ENCODE measurements at regions not wholly inside any gene's neighbourhood (a gene's known extent, or its start where the extent isn't known, plus 50 kb on each side); places are given as distances from the start of the nearest gene placed in this dataset.

DNA sequence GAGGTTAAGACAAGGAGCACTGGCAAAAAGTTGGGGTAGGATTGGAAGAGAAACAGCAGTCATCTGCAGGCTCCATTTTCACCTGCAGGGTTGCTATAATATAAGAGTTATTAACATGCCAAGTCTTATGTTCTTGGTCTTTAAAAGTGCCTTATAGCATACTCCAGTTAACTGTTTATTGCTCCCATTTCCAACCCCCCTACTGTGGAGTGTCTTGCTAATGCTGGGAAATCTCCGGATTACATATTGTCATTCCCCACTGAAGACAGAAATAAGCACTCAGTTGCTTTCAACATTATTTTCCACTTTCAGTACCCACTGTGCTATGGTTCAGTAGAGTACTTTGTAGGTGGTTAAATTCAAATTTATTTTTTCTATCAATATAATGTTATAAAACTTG lies 1014.3 kb downstream of the RPA4 start:
- H3K9me3 ChIP-seq (ENCODE audit: low read depth, low read length, poor library complexity, severe bottlenecking): no peaks in the 10 kb centered on the region
- H3K27me3 ChIP-seq (replicated peaks; ENCODE audit: insufficient read depth, low read depth, low read length, poor library complexity): no peaks in the 10 kb centered on the region
- H3K4me3 ChIP-seq (ENCODE audit: low read depth, low read length, poor library complexity, severe bottlenecking): no peak overlapping the region
- intact Hi-C loops (cut with micrococcal nuclease; ENCODE audit: unreplicated experiment): no loop called here
- H3K36me3 ChIP-seq (ENCODE audit: insufficient read depth, low read length, poor library complexity, severe bottlenecking): no peaks in the 10 kb centered on the region
- H3K4me1 ChIP-seq (ENCODE audit: insufficient read depth, low read length, poor library complexity, severe bottlenecking): no peaks in the 10 kb centered on the region
- H3K27ac ChIP-seq (ENCODE audit: low read depth, low read length, poor library complexity, severe bottlenecking): no peak overlapping the region
- no peak for DNase-seq (ENCODE audit: low spot score)
- BruUV-seq (replicated peaks): no TSS peak
- TF ChIP-seq, protein P1, sequence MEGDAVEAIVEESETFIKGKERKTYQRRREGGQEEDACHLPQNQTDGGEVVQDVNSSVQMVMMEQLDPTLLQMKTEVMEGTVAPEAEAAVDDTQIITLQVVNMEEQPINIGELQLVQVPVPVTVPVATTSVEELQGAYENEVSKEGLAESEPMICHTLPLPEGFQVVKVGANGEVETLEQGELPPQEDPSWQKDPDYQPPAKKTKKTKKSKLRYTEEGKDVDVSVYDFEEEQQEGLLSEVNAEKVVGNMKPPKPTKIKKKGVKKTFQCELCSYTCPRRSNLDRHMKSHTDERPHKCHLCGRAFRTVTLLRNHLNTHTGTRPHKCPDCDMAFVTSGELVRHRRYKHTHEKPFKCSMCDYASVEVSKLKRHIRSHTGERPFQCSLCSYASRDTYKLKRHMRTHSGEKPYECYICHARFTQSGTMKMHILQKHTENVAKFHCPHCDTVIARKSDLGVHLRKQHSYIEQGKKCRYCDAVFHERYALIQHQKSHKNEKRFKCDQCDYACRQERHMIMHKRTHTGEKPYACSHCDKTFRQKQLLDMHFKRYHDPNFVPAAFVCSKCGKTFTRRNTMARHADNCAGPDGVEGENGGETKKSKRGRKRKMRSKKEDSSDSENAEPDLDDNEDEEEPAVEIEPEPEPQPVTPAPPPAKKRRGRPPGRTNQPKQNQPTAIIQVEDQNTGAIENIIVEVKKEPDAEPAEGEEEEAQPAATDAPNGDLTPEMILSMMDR (conservative IDR thresholded peaks at IDR 0.05; ENCODE audit: low read depth, low read length): no peak
- no peak for TF ChIP-seq EZH2 (IDR thresholded peaks at IDR 0.05; ENCODE audit: borderline replicate concordance, low read depth, low read length, poor library complexity, severe bottlenecking)
- CTCF ChIA-PET: no interaction called here
- POLR2A ChIA-PET (ENCODE audit: low non-redundant PET): no interaction called here

DNA sequence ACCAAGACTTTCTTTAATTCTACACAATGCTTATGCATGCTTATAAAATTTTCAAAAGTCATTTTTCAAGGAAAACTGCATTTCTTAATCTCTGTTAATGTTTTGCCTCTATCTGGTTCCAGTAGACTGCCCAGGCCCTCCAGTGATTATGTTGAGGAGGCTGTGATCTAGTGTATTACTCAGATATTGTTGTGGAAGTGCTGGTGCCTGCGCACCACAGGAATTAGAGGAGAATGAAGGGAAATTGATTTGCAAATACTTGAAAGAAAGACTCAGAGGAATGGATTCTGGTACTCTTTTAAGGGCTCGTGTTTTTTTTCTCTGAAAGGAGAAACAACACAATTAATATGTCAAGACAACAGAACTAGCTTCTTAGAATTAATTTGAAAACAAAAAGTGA lies 1015.1 kb downstream of the RPA4 start:
- intact Hi-C loops (cut with micrococcal nuclease; ENCODE audit: unreplicated experiment): no loop called here
- no peak for DNase-seq (ENCODE audit: low spot score)
- H3K27me3 ChIP-seq (replicated peaks; ENCODE audit: insufficient read depth, low read depth, low read length, poor library complexity): no peaks in the 10 kb centered on the region
- ChIA-PET CTCF (no interaction called here), POLR2A (ENCODE audit: low non-redundant PET) (no interaction called here)
- H3K36me3 ChIP-seq (ENCODE audit: insufficient read depth, low read length, poor library complexity, severe bottlenecking): no peaks in the 10 kb centered on the region
- no peak overlapping the region for H3K4me3 ChIP-seq (ENCODE audit: low read depth, low read length, poor library complexity, severe bottlenecking)
- no peaks in the 10 kb centered on the region for H3K4me1 ChIP-seq (ENCODE audit: insufficient read depth, low read length, poor library complexity, severe bottlenecking)
- no peaks in the 10 kb centered on the region for H3K9me3 ChIP-seq (ENCODE audit: low read depth, low read length, poor library complexity, severe bottlenecking)
- TF ChIP-seq, protein P1 (conservative IDR thresholded peaks at IDR 0.05; ENCODE audit: low read depth, low read length): no peak
- TF ChIP-seq EZH2 (IDR thresholded peaks at IDR 0.05; ENCODE audit: borderline replicate concordance, low read depth, low read length, poor library complexity, severe bottlenecking): no peak
- no TSS peak for BruUV-seq (replicated peaks)
- H3K27ac ChIP-seq (ENCODE audit: low read depth, low read length, poor library complexity, severe bottlenecking): no peak overlapping the region

DNA sequence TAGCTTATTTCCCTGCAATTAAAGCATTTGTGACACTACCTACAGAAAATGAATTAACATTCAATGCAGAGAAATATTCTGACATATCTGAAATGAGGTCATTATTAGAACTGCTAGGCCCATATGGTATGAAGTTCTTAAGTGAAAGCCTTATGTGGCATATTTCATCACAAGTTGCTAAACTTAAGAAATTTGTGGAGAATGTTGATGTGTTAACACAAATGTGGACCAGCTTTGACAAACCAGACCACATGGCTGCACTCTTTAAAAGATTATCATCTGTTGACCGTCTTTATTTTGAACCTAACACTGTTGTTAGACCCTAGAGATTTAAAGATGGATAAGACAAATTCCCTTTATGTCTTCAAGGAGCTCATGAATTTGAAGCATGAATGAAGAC lies 1024.1 kb downstream of the RPA4 start:
- H3K4me3 ChIP-seq (ENCODE audit: low read depth, low read length, poor library complexity, severe bottlenecking): no peak overlapping the region
- no TSS peak for BruUV-seq (replicated peaks)
- ChIA-PET CTCF (no interaction called here), POLR2A (ENCODE audit: low non-redundant PET) (no interaction called here)
- no peak for DNase-seq (ENCODE audit: low spot score)
- no peak overlapping the region for H3K27ac ChIP-seq (ENCODE audit: low read depth, low read length, poor library complexity, severe bottlenecking)
- intact Hi-C loops (cut with micrococcal nuclease; ENCODE audit: unreplicated experiment): no loop called here
- no peaks in the 10 kb centered on the region for H3K9me3 ChIP-seq (ENCODE audit: low read depth, low read length, poor library complexity, severe bottlenecking)
- H3K4me1 ChIP-seq (ENCODE audit: insufficient read depth, low read length, poor library complexity, severe bottlenecking): no peaks in the 10 kb centered on the region
- no peaks in the 10 kb centered on the region for H3K27me3 ChIP-seq (replicated peaks; ENCODE audit: insufficient read depth, low read depth, low read length, poor library complexity)
- TF ChIP-seq, protein P1 (conservative IDR thresholded peaks at IDR 0.05; ENCODE audit: low read depth, low read length): no peak
- TF ChIP-seq EZH2 (IDR thresholded peaks at IDR 0.05; ENCODE audit: borderline replicate concordance, low read depth, low read length, poor library complexity, severe bottlenecking): no peak
- no peaks in the 10 kb centered on the region for H3K36me3 ChIP-seq (ENCODE audit: insufficient read depth, low read length, poor library complexity, severe bottlenecking)
